GM23338 (cell line): ENCODE measurements at regions not wholly inside any gene's neighbourhood (a gene's known extent, or its start where the extent isn't known, plus 50 kb on each side); places are given as distances from the start of the nearest gene placed in this dataset.

Experiments
- ATAC-seq: fragments of 200-7000 bp; cut with Tn5 transposase; 3 replicates; pipeline ENCODE4 v1.9.1; 2020
- DNase-seq: peaks from one replicate; pipeline ENCODE4 v3.0.0-alpha.2; 2015; ENCODE audit warnings: low spot score
- H2AFZ ChIP-seq: fragments of 200-600 bp; sonication (generic); 2 replicates; pipeline ENCODE4 v1.8.0; 2016; ENCODE audit warnings: antibody characterized with exemption, mild to moderate bottlenecking, moderate library complexity
- H3F3A ChIP-seq: fragments of 200-600 bp; sonication (generic); replicated peaks from 2 replicates; pipeline ENCODE4 v1.8.0; 2017; ENCODE audit warnings: antibody characterized with exemption, mixed run types, low read depth
- H3K27ac ChIP-seq: fragments of 200-600 bp; sonication (generic); 2 replicates; pipeline ENCODE4 v1.6.1; 2016; ENCODE audit warnings: low read depth
- H3K27me3 ChIP-seq: fragments of 200-600 bp; sonication (generic); 2 replicates; pipeline ENCODE4 v1.8.0; 2016; ENCODE audit warnings: mild to moderate bottlenecking, mixed run types, moderate library complexity; ENCODE audit not compliant: insufficient read depth
- H3K36me3 ChIP-seq: fragments of 200-600 bp; sonication (generic); 2 replicates; pipeline ENCODE4 v1.8.0; 2016; ENCODE audit warnings: mild to moderate bottlenecking; ENCODE audit not compliant: insufficient read depth
- H3K4me1 ChIP-seq: fragments of 200-600 bp; sonication (generic); 2 replicates; pipeline ENCODE4 v1.8.0; 2016; ENCODE audit warnings: mild to moderate bottlenecking, moderate library complexity; ENCODE audit not compliant: insufficient read depth
- H3K4me2 ChIP-seq: fragments of 200-600 bp; sonication (generic); 2 replicates; pipeline ENCODE4 v1.7.1; 2017; ENCODE audit warnings: mixed run types
- H3K4me3 ChIP-seq: fragments of 200-600 bp; sonication (generic); 2 replicates; pipeline ENCODE4 v1.6.1; 2016; ENCODE audit warnings: mixed run types
- H3K79me2 ChIP-seq: fragments of 200-600 bp; sonication (generic); replicated peaks from 2 replicates; pipeline ENCODE4 v1.8.0; 2017; ENCODE audit warnings: mild to moderate bottlenecking; ENCODE audit not compliant: insufficient read depth
- H3K9me2 ChIP-seq: fragments of 200-600 bp; sonication (generic); 2 replicates; pipeline ENCODE4 v1.8.0; 2017; ENCODE audit not compliant: insufficient read depth
- H4K20me1 ChIP-seq: fragments of 200-600 bp; sonication (generic); replicated peaks from 2 replicates; pipeline ENCODE4 v1.8.0; 2017; ENCODE audit warnings: mild to moderate bottlenecking; ENCODE audit not compliant: insufficient read depth
- H3K27ac Mint-ChIP-seq: 2 replicates; pipeline ENCODE4 v1.8.0; 2020; ENCODE audit warnings: inconsistent platforms, mild to moderate bottlenecking, moderate library complexity, mixed read lengths
- H3K27me3 Mint-ChIP-seq: 3 replicates; pipeline ENCODE4 v1.8.0; 2022; ENCODE audit warnings: low read depth, mild to moderate bottlenecking, moderate library complexity, mixed read lengths, inconsistent platforms; ENCODE audit not compliant: insufficient read depth, poor library complexity
- H3K36me3 Mint-ChIP-seq: 3 replicates; pipeline ENCODE4 v1.8.0; 2021; ENCODE audit warnings: low read depth, mild to moderate bottlenecking, inconsistent platforms, moderate library complexity, mixed read lengths
- H3K4me1 Mint-ChIP-seq: 3 replicates; pipeline ENCODE4 v1.8.0; 2020; ENCODE audit warnings: mild to moderate bottlenecking, inconsistent platforms, mixed read lengths
- H3K4me3 Mint-ChIP-seq: 3 replicates; pipeline ENCODE4 v1.8.0; 2021; ENCODE audit warnings: moderate library complexity, mild to moderate bottlenecking, inconsistent platforms, mixed read lengths
- H3K9me3 Mint-ChIP-seq: 3 replicates; pipeline ENCODE4 v1.8.0; 2020; ENCODE audit warnings: moderate library complexity, mild to moderate bottlenecking, inconsistent platforms, mixed read lengths
- CREB1 ChIP-seq: fragments of 250-450 bp; sonication (Bioruptor Pico); IDR thresholded peaks from 2 replicates; pipeline ENCODE4 v1.5.0; 2020; ENCODE audit warnings: low read depth, mild to moderate bottlenecking, moderate library complexity
- CTCF ChIP-seq, 2 experiments: fragments of 200-600 bp in 1 of 2; sonication (generic) in 1 of 2; conservative IDR thresholded peaks; 2 replicates each; pipeline versions ENCODE4 v1.5.1 to v1.6.1; 2016 to 2017; ENCODE audit warnings: antibody characterized with exemption in 2 of 2, low read depth in 2 of 2, mild to moderate bottlenecking in 2 of 2, moderate library complexity in 1 of 2
- ETS1 ChIP-seq: IDR thresholded peaks from 2 replicates; pipeline ENCODE4 v1.6.1; 2016; ENCODE audit warnings: antibody characterized with exemption
- EZH2 ChIP-seq: fragments of 200-600 bp; sonication (generic); IDR thresholded peaks from one replicate; pipeline ENCODE4 v1.8.0; 2017; ENCODE audit warnings: antibody characterized with exemption, mild to moderate bottlenecking, low read depth; ENCODE audit not compliant: unreplicated experiment
- EZH2phosphoT487 ChIP-seq: fragments of 200-600 bp; sonication (generic); IDR thresholded peaks from one replicate; pipeline ENCODE4 v1.8.1; 2018; ENCODE audit warnings: antibody characterized with exemption; ENCODE audit not compliant: unreplicated experiment
- JUNB ChIP-seq: IDR thresholded peaks from one replicate; pipeline ENCODE4 v1.6.1; 2016; ENCODE audit warnings: antibody characterized with exemption; ENCODE audit not compliant: unreplicated experiment
- NANOG ChIP-seq: IDR thresholded peaks from 2 replicates; pipeline ENCODE4 v1.6.1; 2016; ENCODE audit warnings: antibody characterized with exemption, borderline replicate concordance
- POLR2AphosphoS5 ChIP-seq: IDR thresholded peaks from 2 replicates; pipeline ENCODE4 v1.6.1; 2016; ENCODE audit warnings: antibody characterized with exemption, low read depth
- STAT1 ChIP-seq: IDR thresholded peaks from one replicate; pipeline ENCODE4 v1.6.1; 2016; ENCODE audit warnings: antibody characterized with exemption; ENCODE audit not compliant: unreplicated experiment
- ZNF114 ChIP-seq: fragments of 250-450 bp; sonication (Bioruptor Pico); IDR thresholded peaks from 2 replicates; pipeline ENCODE4 v1.5.0; 2020; ENCODE audit warnings: mild to moderate bottlenecking, moderate library complexity
- ZNF331 ChIP-seq: fragments of 250-450 bp; sonication (Bioruptor Pico); IDR thresholded peaks from 2 replicates; pipeline ENCODE4 v1.5.0; 2020; ENCODE audit warnings: low read depth, mild to moderate bottlenecking, moderate library complexity
- ZNF462 ChIP-seq: fragments of 250-450 bp; sonication (Bioruptor Pico); IDR thresholded peaks from 2 replicates; pipeline ENCODE4 v1.5.0; 2020; ENCODE audit warnings: mild to moderate bottlenecking, moderate library complexity

GRCh38 chr3:99407257-99407656 lies 231.1 kb upstream of the COL8A1 start:
- H3K4me3 ChIP-seq, result no peak overlapping the region
- Mint-ChIP-seq H3K4me1 (no peaks in the 10 kb centered on the region), H3K36me3 (no peaks in the 10 kb centered on the region), H3K27me3 (no peaks in the 10 kb centered on the region), H3K4me3 (no peak overlapping the region), H3K9me3 (no peaks in the 10 kb centered on the region; the same call in 2 of the 3 replicates), H3K27ac (no peak overlapping the region)
- H3K9me2 ChIP-seq, result no peaks in the 10 kb centered on the region
- DNase-seq, result no peak
- H2AFZ ChIP-seq, result no peak overlapping the region
- H3K27me3 ChIP-seq, result no peaks in the 10 kb centered on the region
- no peaks in the 10 kb centered on the region for H3K79me2 ChIP-seq
- H3K4me1 ChIP-seq, result no peaks in the 10 kb centered on the region
- H3K36me3 ChIP-seq, result no peaks in the 10 kb centered on the region
- ATAC-seq, result no peak
- TF ChIP-seq JUNB (no peak), ZNF114 (no peak), CTCF (conservative IDR thresholded peaks at IDR 0.05; ENCODE audit: low read depth in 2 of 2) (no peak), CREB1 (no peak), STAT1 (no peak), ETS1 (no peak)
- no peak overlapping the region for H3K4me2 ChIP-seq
- H4K20me1 ChIP-seq, result no peaks in the 10 kb centered on the region
- no peaks in the 10 kb centered on the region for H3F3A ChIP-seq
- H3K27ac ChIP-seq, result no peak overlapping the region

- Histone ChIP-seq H3K9me2 (no peaks in the 10 kb centered on the region), H4K20me1 (no peaks in the 10 kb centered on the region; the same call in 1 of the 2 replicates), H3K36me3 (peaks cover 13% of the 10 kb centered on the region), H3K79me2 (no peaks in the 10 kb centered on the region), H3K4me2 (no peak overlapping the region), H2AFZ (no peak overlapping the region), H3K4me3 (no peak overlapping the region), H3K27me3 (no peaks in the 10 kb centered on the region), H3K4me1 (no peaks in the 10 kb centered on the region), H3K27ac (no peak overlapping the region), H3F3A (no peaks in the 10 kb centered on the region)
- H3K27me3 Mint-ChIP-seq, result no peaks in the 10 kb centered on the region
- ATAC-seq, result no peak
- no peak overlapping the region for H3K4me3 Mint-ChIP-seq
- H3K4me1 Mint-ChIP-seq, result no peaks in the 10 kb centered on the region
- no peak overlapping the region for H3K27ac Mint-ChIP-seq
- peaks cover 17% of the 10 kb centered on the region; the same call in 2 of the 3 replicates for H3K36me3 Mint-ChIP-seq
- DNase-seq, result no peak
- H3K9me3 Mint-ChIP-seq, result peaks cover 28% of the 10 kb centered on the region
- TF ChIP-seq EZH2 (no peak), EZH2phosphoT487 (no peak), NANOG (no peak), POLR2AphosphoS5 (no peak), ZNF331 (no peak), JUNB (no peak), CTCF (conservative IDR thresholded peaks at IDR 0.05; ENCODE audit: low read depth in 2 of 2) (no peak), ZNF462 (CRISPR knock-in tag) (no peak), CREB1 (no peak)
Observed at GRCh38 chr3:99402755-99403154, 235.6 kb upstream of the COL8A1 start.
